HG03558 (cell line): ENCODE measurements at regions not wholly inside any gene's neighbourhood (a gene's known extent, or its start where the extent isn't known, plus 50 kb on each side); places are given as distances from the start of the nearest gene placed in this dataset.

Source experiments
- ATAC-seq: cut with Tn5 transposase; IDR thresholded peaks from one replicate; pipeline ENCODE4 v1.9.1; 2021; ENCODE audit warnings: moderate number of reproducible peaks; ENCODE audit not compliant: unreplicated experiment; ENCODE audit errors: extremely low read depth

DNA sequence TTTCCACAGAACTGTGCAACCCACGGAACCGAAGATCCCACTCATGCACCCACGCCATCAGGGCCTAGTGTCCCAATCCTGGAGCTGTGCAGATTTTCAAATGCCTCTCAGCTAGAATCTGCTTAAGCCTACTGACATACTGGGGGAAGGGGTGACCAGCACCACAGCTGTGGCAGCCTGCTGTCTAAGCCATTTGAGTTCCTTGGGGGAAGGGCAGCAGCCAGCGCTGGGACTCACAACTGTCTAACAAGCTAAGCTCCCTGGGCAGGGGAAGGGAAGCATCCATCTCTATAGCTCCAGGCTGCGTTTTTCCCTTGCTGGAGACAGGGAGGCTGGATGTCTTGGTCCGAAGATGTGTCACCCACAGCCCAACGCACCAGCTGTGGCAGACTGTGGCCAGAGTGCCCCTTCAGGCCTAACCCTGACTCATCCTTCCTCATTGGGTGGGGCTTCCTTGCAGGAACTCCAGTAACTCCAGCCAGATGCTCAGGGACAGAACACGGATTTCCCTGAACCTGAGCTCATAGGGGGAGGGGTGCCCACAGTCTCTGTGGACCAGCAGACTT is 194.8 kb downstream of the CHRDL1 start:
- ATAC-seq = no peak

DNA sequence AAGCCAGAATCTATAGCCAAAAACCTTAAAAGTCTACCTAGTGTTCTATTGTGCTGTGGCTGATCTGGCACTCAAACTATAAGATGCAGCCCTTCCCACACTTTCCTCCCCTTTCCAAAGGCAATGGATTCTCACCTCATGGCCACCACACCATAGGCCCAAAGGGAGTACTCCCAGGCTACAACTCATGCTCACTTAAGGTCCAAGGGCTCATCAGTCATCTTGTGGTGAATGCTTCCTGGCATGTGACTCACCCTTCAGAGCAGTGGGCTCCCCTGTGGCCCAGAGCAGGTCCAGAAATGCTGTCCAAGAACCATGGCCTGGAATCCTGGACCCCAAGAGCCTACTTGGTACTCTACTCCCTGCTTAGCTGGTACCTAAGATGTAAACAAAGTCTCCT is 181.0 kb downstream of the CHRDL1 start:
- ATAC-seq = no peak
